PC-9 (cell line): ENCODE measurements at regions not wholly inside any gene's neighbourhood (a gene's known extent, or its start where the extent isn't known, plus 50 kb on each side); places are given as distances from the start of the nearest gene placed in this dataset.

Source experiments
- EZH2 ChIP-seq: fragments of 200-600 bp; sonication (generic); IDR thresholded peaks from 2 replicates; pipeline ENCODE4 v1.8.0; 2017; ENCODE audit warnings: antibody characterized with exemption, low read depth
- TF ChIP-seq, protein P1 (sequence below): fragments of 200-600 bp; sonication (generic); conservative IDR thresholded peaks from 2 replicates; pipeline ENCODE4 v1.6.1; 2017; ENCODE audit warnings: mixed run types, antibody characterized with exemption, mild to moderate bottlenecking, moderate library complexity

DNA sequence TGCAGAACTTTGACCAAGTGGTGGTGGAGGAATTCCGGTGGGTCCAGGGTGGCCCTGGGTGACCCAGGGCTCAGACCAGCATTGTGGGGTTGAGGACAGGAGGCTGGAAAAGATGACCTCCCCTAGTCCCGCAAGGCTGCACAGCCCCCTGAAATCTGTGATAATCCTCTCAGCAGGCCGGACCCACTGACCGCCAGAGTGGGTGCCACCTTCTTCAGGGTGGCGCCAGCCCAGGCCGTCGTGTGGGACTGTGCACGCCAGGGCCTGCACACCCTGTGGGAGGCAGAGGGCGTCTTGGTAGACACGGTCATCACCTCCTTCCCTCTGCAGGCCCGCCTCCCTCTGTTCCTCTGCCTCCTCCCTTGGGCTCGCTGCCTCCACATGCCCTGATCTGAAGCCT lies 137.7 kb downstream of the TBC1D2B start:
- no peak for TF ChIP-seq EZH2
- TF ChIP-seq, protein P1, sequence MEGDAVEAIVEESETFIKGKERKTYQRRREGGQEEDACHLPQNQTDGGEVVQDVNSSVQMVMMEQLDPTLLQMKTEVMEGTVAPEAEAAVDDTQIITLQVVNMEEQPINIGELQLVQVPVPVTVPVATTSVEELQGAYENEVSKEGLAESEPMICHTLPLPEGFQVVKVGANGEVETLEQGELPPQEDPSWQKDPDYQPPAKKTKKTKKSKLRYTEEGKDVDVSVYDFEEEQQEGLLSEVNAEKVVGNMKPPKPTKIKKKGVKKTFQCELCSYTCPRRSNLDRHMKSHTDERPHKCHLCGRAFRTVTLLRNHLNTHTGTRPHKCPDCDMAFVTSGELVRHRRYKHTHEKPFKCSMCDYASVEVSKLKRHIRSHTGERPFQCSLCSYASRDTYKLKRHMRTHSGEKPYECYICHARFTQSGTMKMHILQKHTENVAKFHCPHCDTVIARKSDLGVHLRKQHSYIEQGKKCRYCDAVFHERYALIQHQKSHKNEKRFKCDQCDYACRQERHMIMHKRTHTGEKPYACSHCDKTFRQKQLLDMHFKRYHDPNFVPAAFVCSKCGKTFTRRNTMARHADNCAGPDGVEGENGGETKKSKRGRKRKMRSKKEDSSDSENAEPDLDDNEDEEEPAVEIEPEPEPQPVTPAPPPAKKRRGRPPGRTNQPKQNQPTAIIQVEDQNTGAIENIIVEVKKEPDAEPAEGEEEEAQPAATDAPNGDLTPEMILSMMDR: no peak
